SK-N-MC (cell line): ENCODE measurements at regions not wholly inside any gene's neighbourhood (a gene's known extent, or its start where the extent isn't known, plus 50 kb on each side); places are given as distances from the start of the nearest gene placed in this dataset.
A peak's percentile ranks its signal among the peaks of the same experiment; 100 is the strongest.

ENCODE experiments used
- DNase-seq: peaks from one replicate; pipeline ENCODE4 v3.0.0-alpha.2; 2011; ENCODE audit warnings: low read depth, low spot score
- H3K27ac ChIP-seq: fragments of 200-600 bp; sonication (generic); 2 replicates; pipeline ENCODE4 v1.5.1; 2016; ENCODE audit warnings: mixed run types
- H3K36me3 ChIP-seq: fragments of 200-600 bp; sonication (generic); 2 replicates; pipeline ENCODE4 v1.6.1; 2017; ENCODE audit warnings: antibody characterized with exemption, low read length, mixed read lengths; ENCODE audit not compliant: insufficient read depth
- H3K4me3 ChIP-seq: fragments of 200-600 bp; sonication (generic); 2 replicates; pipeline ENCODE4 v1.5.1; 2016
- H3K9ac ChIP-seq: fragments of 200-600 bp; sonication (generic); 2 replicates; pipeline ENCODE4 v1.8.0; 2017; ENCODE audit warnings: mixed run types, mixed read lengths; ENCODE audit not compliant: insufficient read length
- H3K9me3 ChIP-seq: fragments of 200-600 bp; sonication (generic); 2 replicates; pipeline ENCODE4 v1.6.1; 2017; ENCODE audit warnings: low read depth, mild to moderate bottlenecking, antibody characterized with exemption, low read length, moderate library complexity, mixed read lengths
- EZH2 ChIP-seq: fragments of 200-600 bp; sonication (generic); IDR thresholded peaks from one replicate; pipeline ENCODE4 v1.6.1; 2017; ENCODE audit warnings: antibody characterized with exemption
- FOXP2 ChIP-seq: optimal IDR thresholded peaks from 2 replicates; pipeline ENCODE3; 2011; ENCODE audit warnings: mild to moderate bottlenecking, moderate library complexity; ENCODE audit not compliant: insufficient read depth; ENCODE audit errors: extremely low read length, control extremely low read depth
- POLR2AphosphoS5 ChIP-seq: IDR thresholded peaks from 2 replicates; pipeline ENCODE4 v1.6.1; 2012; ENCODE audit warnings: mild to moderate bottlenecking, low read depth, low read length, borderline replicate concordance

DNA sequence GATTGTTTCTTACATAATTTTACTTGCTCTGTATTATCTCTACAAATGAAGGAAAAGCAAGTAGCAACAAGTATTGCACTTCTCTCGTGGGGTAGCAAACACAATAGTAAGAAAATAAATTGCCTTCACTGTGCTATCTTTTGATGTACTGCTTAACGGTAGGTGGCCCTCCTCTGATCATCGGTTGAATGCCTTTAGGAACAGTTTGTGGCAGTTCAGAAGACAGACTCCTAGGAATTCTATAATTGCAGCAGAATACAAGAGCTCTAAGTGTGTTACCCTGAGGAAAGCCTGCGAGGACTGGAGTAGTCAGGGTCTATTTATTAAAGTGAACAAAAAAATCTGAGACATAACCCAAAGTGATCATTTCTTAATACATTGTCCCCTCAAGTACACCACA is 1135.9 kb downstream of the KCNT2 start:
- Histone ChIP-seq H3K36me3 (no peaks in the 10 kb centered on the region), H3K27ac (no peak overlapping the region), H3K9me3 (no peaks in the 10 kb centered on the region), H3K9ac (no peak overlapping the region), H3K4me3 (peak overlapping the region; percentile 38)
- no peak for DNase-seq
- TF ChIP-seq FOXP2 = no peak
- no peak for TF ChIP-seq POLR2AphosphoS5
- no peak for TF ChIP-seq EZH2

DNA sequence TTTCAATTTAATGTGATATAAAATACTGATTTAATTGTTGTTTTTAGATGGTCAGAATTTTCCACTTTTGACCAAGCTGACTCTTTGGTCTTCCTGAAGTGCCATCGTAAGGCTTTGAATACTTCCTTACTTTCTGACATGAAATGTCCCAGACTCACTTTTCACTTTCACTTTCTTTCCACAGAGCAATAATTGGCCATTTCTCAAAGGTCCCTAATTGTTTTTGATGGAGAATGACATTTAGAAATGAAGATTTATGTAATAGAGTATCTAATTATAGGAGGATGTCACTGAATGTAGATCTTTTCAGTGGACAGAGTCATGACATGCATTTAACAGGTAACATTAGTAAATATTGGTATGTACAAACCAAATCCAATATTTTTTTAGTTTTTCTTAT is 1141.6 kb downstream of the KCNT2 start:
- no peak overlapping the region for H3K27ac ChIP-seq
- no peaks in the 10 kb centered on the region for H3K36me3 ChIP-seq
- H3K9me3 ChIP-seq = no peaks in the 10 kb centered on the region
- H3K4me3 ChIP-seq = no peak overlapping the region
- no peak overlapping the region for H3K9ac ChIP-seq
- no peak for DNase-seq
- TF ChIP-seq POLR2AphosphoS5 = no peak
- no peak for TF ChIP-seq FOXP2
- no peak for TF ChIP-seq EZH2

DNA sequence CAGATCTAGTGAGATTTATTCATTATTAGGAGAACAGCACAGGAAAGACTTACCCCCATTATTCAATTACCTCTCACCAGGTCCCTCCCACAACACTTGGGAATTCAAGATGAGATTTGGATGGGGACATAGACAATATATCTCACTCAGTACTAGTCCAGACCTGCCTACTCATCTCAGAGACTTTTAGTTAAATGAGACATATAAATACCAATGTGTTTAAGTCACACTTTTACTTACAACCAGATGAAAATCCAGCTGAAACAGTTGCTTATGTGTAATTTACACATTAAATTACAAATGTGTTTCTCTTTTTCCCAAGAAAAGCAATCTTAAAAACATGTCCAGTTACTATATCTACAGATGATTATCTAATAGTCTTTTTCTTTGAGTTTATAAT is 1145.6 kb downstream of the KCNT2 start:
- no peak overlapping the region for H3K27ac ChIP-seq
- no peaks in the 10 kb centered on the region for H3K9me3 ChIP-seq
- H3K9ac ChIP-seq = no peak overlapping the region
- no peak for DNase-seq
- TF ChIP-seq POLR2AphosphoS5 = no peak
- no peak for TF ChIP-seq EZH2
- TF ChIP-seq FOXP2 = no peak
- no peak overlapping the region for H3K4me3 ChIP-seq
- no peaks in the 10 kb centered on the region for H3K36me3 ChIP-seq

DNA sequence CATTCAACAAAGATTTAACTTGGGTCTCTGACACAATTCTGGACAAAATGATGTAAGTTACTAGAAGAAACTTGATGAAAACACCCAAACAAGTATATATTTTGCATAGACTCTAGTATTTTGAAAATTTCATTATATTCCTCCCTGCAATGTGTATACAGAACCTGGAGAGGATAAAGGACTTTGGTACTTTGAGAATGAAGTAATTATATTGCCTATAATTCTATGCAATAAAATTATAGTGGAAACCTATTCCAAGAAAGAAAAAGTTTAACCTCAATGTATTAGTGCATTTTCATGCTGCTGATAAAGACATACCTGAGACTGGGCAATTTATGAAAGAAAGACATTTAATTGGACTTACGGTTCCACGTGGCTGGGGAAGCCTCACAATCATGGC is 1146.1 kb downstream of the KCNT2 start:
- Histone ChIP-seq H3K9me3 (no peaks in the 10 kb centered on the region), H3K36me3 (no peaks in the 10 kb centered on the region), H3K9ac (no peak overlapping the region), H3K4me3 (no peak overlapping the region), H3K27ac (no peak overlapping the region)
- TF ChIP-seq POLR2AphosphoS5 (no peak), EZH2 (no peak), FOXP2 (no peak)
- no peak for DNase-seq

DNA sequence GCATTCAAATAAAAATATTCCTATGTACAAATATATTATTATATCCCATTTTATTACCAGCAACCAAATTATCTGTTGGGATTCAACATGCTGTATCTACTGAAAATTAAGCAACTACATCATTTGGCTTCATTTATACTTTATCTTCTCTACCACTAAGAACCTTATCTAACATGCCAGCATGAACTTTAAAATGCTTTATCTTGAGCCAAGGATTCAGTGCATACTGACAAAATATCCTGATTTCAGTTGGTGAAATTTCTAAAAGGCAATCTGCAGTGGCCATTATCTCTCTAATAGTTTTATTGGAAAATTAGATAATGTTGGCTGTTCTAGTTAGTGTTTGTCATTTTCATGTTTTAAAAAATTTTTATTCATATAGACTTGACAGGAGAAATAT is 1149.9 kb downstream of the KCNT2 start:
- TF ChIP-seq EZH2 = no peak
- no peak for TF ChIP-seq FOXP2
- TF ChIP-seq POLR2AphosphoS5 = no peak
- no peak overlapping the region for H3K9ac ChIP-seq
- no peaks in the 10 kb centered on the region for H3K36me3 ChIP-seq
- no peak for DNase-seq
- H3K4me3 ChIP-seq = no peak overlapping the region
- H3K9me3 ChIP-seq = no peaks in the 10 kb centered on the region
- H3K27ac ChIP-seq = no peak overlapping the region

DNA sequence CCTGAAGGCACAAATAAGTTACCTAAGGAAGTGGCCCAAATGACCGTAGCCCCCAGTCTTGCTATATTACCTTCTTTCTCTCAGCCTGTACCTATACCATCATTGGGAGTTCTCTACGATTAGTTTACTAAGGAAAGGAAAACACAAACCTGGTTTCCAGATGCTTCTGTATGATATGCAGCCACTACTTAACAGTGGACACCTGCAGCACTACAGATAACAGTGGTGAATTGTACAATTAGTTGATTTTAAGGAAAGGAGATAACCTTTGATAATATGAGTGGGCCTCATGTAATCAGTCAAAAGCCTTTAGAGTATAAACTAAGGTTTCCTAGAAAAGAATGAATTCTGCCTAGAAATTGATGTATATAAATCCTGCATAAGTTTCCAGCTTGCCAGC is 1157.4 kb downstream of the KCNT2 start:
- TF ChIP-seq FOXP2 = no peak
- TF ChIP-seq POLR2AphosphoS5 = no peak
- H3K4me3 ChIP-seq = no peak overlapping the region
- H3K36me3 ChIP-seq = no peaks in the 10 kb centered on the region
- DNase-seq = no peak
- H3K9me3 ChIP-seq = no peaks in the 10 kb centered on the region
- H3K27ac ChIP-seq = no peak overlapping the region
- H3K9ac ChIP-seq = no peak overlapping the region

DNA sequence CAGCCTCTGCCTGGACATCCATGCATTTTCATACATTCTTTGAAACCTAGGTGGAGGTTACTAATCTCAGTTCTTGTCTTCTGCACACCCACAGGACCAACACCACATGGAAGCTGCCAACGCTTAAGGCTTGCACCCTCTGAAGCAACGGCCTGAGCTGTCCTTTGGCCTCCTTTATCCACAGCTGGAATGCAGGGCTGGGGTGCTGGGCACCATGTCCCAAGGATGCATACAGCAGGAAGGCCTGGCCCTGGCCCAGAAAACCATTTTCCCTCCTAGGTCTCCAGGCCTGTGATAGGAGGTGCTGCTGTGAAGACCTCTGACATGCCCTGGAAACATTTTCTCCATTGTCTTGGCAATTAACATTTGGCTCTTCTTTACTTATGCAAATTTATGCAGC is 1168.6 kb downstream of the KCNT2 start:
- no peak for DNase-seq
- Histone ChIP-seq H3K9me3 (no peaks in the 10 kb centered on the region), H3K27ac (no peak overlapping the region), H3K36me3 (no peaks in the 10 kb centered on the region), H3K9ac (no peak overlapping the region), H3K4me3 (no peak overlapping the region)
- TF ChIP-seq FOXP2 (no peak), POLR2AphosphoS5 (no peak), EZH2 (no peak)

DNA sequence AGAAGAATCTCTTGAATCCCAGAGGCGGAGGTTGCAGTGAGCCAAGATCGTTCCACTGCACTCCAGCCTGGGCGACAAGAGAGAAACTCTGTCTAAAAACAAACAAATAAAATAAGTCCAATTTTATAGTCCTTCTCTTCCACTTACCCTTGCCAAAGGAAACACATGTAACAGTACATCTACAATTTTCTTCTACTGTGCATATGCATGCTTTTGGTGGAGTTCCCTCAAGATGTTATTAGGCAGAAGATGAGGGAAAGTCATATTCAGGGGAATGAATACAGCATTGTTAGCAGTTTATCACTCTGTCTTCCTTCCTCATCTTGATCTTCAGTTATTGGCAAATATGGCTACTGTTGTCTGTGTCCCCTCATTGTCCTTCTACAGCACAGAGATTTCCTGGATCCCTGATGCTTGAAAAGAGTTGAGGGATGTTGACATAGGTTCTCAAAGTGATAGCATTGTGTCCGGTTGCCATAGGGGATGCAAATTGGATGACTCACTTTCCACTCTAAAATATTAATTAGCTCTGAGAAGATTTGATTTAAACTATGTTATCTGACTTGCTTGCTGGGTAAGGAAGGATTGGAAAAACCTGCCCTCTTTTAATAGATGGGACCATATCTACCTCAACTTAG is 1173.6 kb downstream of the KCNT2 start:
- no peaks in the 10 kb centered on the region for H3K9me3 ChIP-seq
- DNase-seq = no peak
- H3K27ac ChIP-seq = no peak overlapping the region
- no peaks in the 10 kb centered on the region for H3K36me3 ChIP-seq
- TF ChIP-seq FOXP2 (no peak), EZH2 (no peak), POLR2AphosphoS5 (no peak)
- H3K4me3 ChIP-seq = no peak overlapping the region
- no peak overlapping the region for H3K9ac ChIP-seq

DNA sequence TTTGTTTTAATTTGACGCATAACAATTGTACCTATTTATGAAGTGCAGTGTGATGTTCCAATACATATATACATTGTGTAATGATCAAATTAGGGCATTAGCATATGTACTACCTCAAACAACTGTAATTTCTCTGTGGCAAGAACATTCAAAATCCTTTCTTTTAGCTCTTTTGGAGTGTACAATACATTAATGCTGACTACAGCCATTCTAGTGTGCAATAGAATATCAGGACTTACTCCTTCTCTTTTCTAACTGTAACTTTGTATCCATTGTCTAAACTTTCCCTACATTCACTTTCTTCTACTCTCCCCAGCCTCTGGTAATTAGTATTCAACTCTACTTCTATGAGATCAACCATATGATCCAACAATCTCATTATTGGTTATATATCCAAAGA is 1177.4 kb downstream of the KCNT2 start:
- H3K9ac ChIP-seq = no peak overlapping the region
- no peak for TF ChIP-seq EZH2
- TF ChIP-seq FOXP2 = no peak
- no peak for TF ChIP-seq POLR2AphosphoS5
- H3K9me3 ChIP-seq = no peaks in the 10 kb centered on the region
- DNase-seq = no peak
- no peaks in the 10 kb centered on the region for H3K36me3 ChIP-seq
- H3K4me3 ChIP-seq = no peak overlapping the region
- no peak overlapping the region for H3K27ac ChIP-seq

DNA sequence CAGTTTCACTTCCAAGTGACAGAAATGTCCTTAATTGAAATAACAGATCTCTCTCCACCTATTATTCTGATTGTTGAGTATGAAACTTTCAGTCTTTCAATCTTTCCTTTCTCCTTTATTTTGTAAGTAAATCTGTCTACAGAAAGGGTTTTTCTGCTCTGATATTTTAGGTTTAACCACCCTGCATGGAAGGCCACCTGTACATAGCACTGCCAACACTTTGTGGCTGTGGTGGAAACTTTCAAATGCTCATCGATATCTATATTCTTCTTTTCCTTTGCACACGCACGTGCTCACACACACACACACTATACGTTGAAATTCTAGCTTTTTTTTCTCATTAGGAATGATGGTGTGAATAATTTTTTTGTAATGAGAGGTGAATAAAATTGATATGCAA is 1179.3 kb downstream of the KCNT2 start:
- H3K4me3 ChIP-seq = no peak overlapping the region
- no peak for DNase-seq
- TF ChIP-seq EZH2 (no peak), FOXP2 (no peak), POLR2AphosphoS5 (no peak)
- no peaks in the 10 kb centered on the region for H3K36me3 ChIP-seq
- no peak overlapping the region for H3K9ac ChIP-seq
- H3K9me3 ChIP-seq = no peaks in the 10 kb centered on the region
- H3K27ac ChIP-seq = no peak overlapping the region
